Trophoblast cell (in vitro differentiated cells and primary cell): ENCODE measurements at regions not wholly inside any gene's neighbourhood (a gene's known extent, or its start where the extent isn't known, plus 50 kb on each side); places are given as distances from the start of the nearest gene placed in this dataset.

ENCODE experiments used
- DNase-seq, 2 donors: peaks; one replicate each; pipeline ENCODE4 v3.0.0-alpha.2; 2016
- H2AFZ ChIP-seq: 2 replicates; pipeline ENCODE4 v1.6.1; 2013; ENCODE audit warnings: low read length, moderate library complexity, mild to moderate bottlenecking; ENCODE audit not compliant: insufficient read depth, poor library complexity
- H2AK5ac ChIP-seq: 2 replicates; pipeline ENCODE4 v1.6.1; 2013; ENCODE audit warnings: mild to moderate bottlenecking, low read length
- H2BK120ac ChIP-seq: 2 replicates; pipeline ENCODE4 v1.6.1; 2013; ENCODE audit warnings: low read length, mild to moderate bottlenecking, moderate library complexity; ENCODE audit not compliant: insufficient read depth, poor library complexity
- H2BK12ac ChIP-seq: 2 replicates; pipeline ENCODE4 v1.6.1; 2013; ENCODE audit warnings: mild to moderate bottlenecking, low read length, moderate library complexity
- H2BK5ac ChIP-seq: 2 replicates; pipeline ENCODE4 v1.6.1; 2013; ENCODE audit warnings: low read length, low read depth, moderate library complexity, mild to moderate bottlenecking; ENCODE audit not compliant: poor library complexity
- H3K14ac ChIP-seq: 2 replicates; pipeline ENCODE4 v1.6.1; 2013; ENCODE audit warnings: mild to moderate bottlenecking, low read length
- H3K18ac ChIP-seq: 2 replicates; pipeline ENCODE4 v1.6.1; 2013; ENCODE audit warnings: mild to moderate bottlenecking, low read length
- H3K23ac ChIP-seq: 2 replicates; pipeline ENCODE4 v1.6.1; 2013; ENCODE audit warnings: low read length
- H3K27ac ChIP-seq: 2 replicates; pipeline ENCODE4 v1.5.1; 2013; ENCODE audit warnings: low read depth, mild to moderate bottlenecking, inconsistent platforms, low read length, moderate library complexity
- H3K27me3 ChIP-seq: 2 replicates; pipeline ENCODE4 v1.6.1; 2013; ENCODE audit warnings: inconsistent platforms, mild to moderate bottlenecking, low read length, moderate library complexity; ENCODE audit not compliant: insufficient read depth
- H3K36me3 ChIP-seq, 2 experiments: 1 replicate in 1 of 2; 2 replicates in 1 of 2; pipeline ENCODE4 v1.6.1; 2013; ENCODE audit warnings: low read length in 2 of 2, mild to moderate bottlenecking in 2 of 2, moderate library complexity in 1 of 2; ENCODE audit not compliant: insufficient read depth in 2 of 2, control insufficient read depth in 1 of 2
- H3K4ac ChIP-seq: 2 replicates; pipeline ENCODE4 v1.6.1; 2013; ENCODE audit warnings: low read depth, mild to moderate bottlenecking, low read length, moderate library complexity
- H3K4me1 ChIP-seq, 2 experiments: 1 replicate in 1 of 2; 2 replicates in 1 of 2; pipeline ENCODE4 v1.6.1; 2013; ENCODE audit warnings: low read length in 2 of 2, mild to moderate bottlenecking in 2 of 2, moderate library complexity in 1 of 2; ENCODE audit not compliant: insufficient read depth in 2 of 2, control insufficient read depth in 1 of 2
- H3K4me2 ChIP-seq: 2 replicates; pipeline ENCODE4 v1.6.1; 2013; ENCODE audit warnings: inconsistent platforms, mild to moderate bottlenecking, low read length, moderate library complexity
- H3K4me3 ChIP-seq: 2 replicates; pipeline ENCODE4 v1.5.1; 2013; ENCODE audit warnings: mild to moderate bottlenecking, low read depth, low read length, inconsistent platforms
- H3K79me1 ChIP-seq: one replicate; pipeline ENCODE4 v1.6.1; 2013; ENCODE audit warnings: low read length
- H3K79me2 ChIP-seq: 2 replicates; pipeline ENCODE4 v1.6.1; 2013; ENCODE audit warnings: low read length, mild to moderate bottlenecking; ENCODE audit not compliant: control insufficient read depth, insufficient read depth, poor library complexity
- H3K9ac ChIP-seq: 2 replicates; pipeline ENCODE4 v1.6.1; 2013; ENCODE audit warnings: mild to moderate bottlenecking, low read length
- H3K9me3 ChIP-seq: 2 replicates; pipeline ENCODE4 v1.6.1; 2013; ENCODE audit warnings: low read depth, mild to moderate bottlenecking, control low read depth, inconsistent platforms, low read length; ENCODE audit not compliant: insufficient read depth
- H4K12ac ChIP-seq: 2 replicates; pipeline ENCODE4 v1.6.1; 2013; ENCODE audit warnings: low read depth, mild to moderate bottlenecking, low read length, moderate library complexity
- H4K8ac ChIP-seq: 2 replicates; pipeline ENCODE4 v1.6.1; 2013; ENCODE audit warnings: low read depth, mild to moderate bottlenecking, low read length, moderate library complexity
- H4K91ac ChIP-seq: one replicate; pipeline ENCODE4 v1.6.1; 2013; ENCODE audit warnings: low read depth, mild to moderate bottlenecking, low read length, moderate library complexity
- WGBS: extraction: QIAGEN DNeasy Blood & Tissue Kit; methylation state at CpG from one replicate; pipeline ENCODE4 v1.1.7; 2013; ENCODE audit warnings: missing lambda C conversion rate; ENCODE audit not compliant: insufficient read length, insufficient coverage; ENCODE audit errors: extremely low coverage; 5-methylcytosine and 5-hydroxymethylcytosine counted together

DNA sequence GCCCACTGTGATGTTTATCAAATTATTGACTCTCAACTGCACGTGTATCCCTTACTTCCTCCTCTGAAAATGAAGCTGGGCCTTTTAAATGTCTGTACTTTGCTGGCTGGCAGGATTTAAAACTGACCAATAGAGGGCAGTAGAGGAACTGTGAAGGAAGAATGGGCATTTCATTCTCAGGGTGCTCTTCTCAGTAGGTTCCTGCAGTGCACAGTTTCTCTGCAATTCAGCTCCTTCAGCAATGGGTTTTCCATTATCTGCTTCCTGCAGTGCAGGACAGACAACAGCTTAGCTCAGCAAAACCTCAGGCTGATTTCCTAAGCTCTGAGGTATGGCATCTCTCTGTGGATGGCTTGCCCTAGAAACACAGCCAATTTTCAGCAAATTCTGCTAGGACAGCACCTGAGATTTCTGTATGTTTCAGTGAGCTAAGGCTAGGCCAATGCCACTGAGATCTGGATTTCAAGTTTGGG is 298.4 kb upstream of the PRDM9 start:
- H2BK12ac ChIP-seq = no peak overlapping the region
- no peaks in the 10 kb centered on the region for H3K36me3 ChIP-seq
- no peak overlapping the region for H3K23ac ChIP-seq
- H3K14ac ChIP-seq = no peak overlapping the region
- no peak overlapping the region for H2BK5ac ChIP-seq
- H3K9ac ChIP-seq = no peak overlapping the region
- no peak overlapping the region for H4K8ac ChIP-seq
- H3K79me1 ChIP-seq = no peaks in the 10 kb centered on the region
- WGBS = no CpG with 5 or more reads among the region's 1 CpG
- no peak overlapping the region for H2AK5ac ChIP-seq
- H3K4me3 ChIP-seq = no peak overlapping the region
- no peak overlapping the region for H2BK120ac ChIP-seq
- no peaks in the 10 kb centered on the region for H3K4me1 ChIP-seq
- H4K91ac ChIP-seq = no peak overlapping the region
- H3K27me3 ChIP-seq = no peaks in the 10 kb centered on the region
- H3K4me2 ChIP-seq = no peak overlapping the region
- H3K27ac ChIP-seq = no peak overlapping the region
- H3K4ac ChIP-seq = no peak overlapping the region
- no peaks in the 10 kb centered on the region for H3K9me3 ChIP-seq
- DNase-seq = peak in 1 of 2 donors; percentile 76
- no peaks in the 10 kb centered on the region for H3K79me2 ChIP-seq
- no peak overlapping the region for H3K18ac ChIP-seq
- no peak overlapping the region for H2AFZ ChIP-seq
- no peak overlapping the region for H4K12ac ChIP-seq

- no peak overlapping the region for H4K8ac ChIP-seq
- no peaks in the 10 kb centered on the region for H3K36me3 ChIP-seq
- no peak overlapping the region for H2BK12ac ChIP-seq
- H2BK120ac ChIP-seq = no peak overlapping the region
- H3K79me2 ChIP-seq = no peaks in the 10 kb centered on the region
- H3K79me1 ChIP-seq = no peaks in the 10 kb centered on the region
- no peak overlapping the region for H2AFZ ChIP-seq
- H3K27ac ChIP-seq = no peak overlapping the region
- H4K91ac ChIP-seq = no peak overlapping the region
- H3K4me3 ChIP-seq = no peak overlapping the region
- no peak overlapping the region for H3K4ac ChIP-seq
- DNase-seq = no peak
- no peak overlapping the region for H3K23ac ChIP-seq
- H3K4me1 ChIP-seq = no peaks in the 10 kb centered on the region
- no peak overlapping the region for H2BK5ac ChIP-seq
- no peak overlapping the region for H3K9ac ChIP-seq
- no peaks in the 10 kb centered on the region for H3K9me3 ChIP-seq
- H2AK5ac ChIP-seq = no peak overlapping the region
- H4K12ac ChIP-seq = no peak overlapping the region
- no peak overlapping the region for H3K18ac ChIP-seq
- H3K27me3 ChIP-seq = no peaks in the 10 kb centered on the region
- H3K4me2 ChIP-seq = no peak overlapping the region
- no peak overlapping the region for H3K14ac ChIP-seq
Measured at GRCh38 chr5:23204111-23204510, 303.3 kb upstream of the PRDM9 start.

DNA sequence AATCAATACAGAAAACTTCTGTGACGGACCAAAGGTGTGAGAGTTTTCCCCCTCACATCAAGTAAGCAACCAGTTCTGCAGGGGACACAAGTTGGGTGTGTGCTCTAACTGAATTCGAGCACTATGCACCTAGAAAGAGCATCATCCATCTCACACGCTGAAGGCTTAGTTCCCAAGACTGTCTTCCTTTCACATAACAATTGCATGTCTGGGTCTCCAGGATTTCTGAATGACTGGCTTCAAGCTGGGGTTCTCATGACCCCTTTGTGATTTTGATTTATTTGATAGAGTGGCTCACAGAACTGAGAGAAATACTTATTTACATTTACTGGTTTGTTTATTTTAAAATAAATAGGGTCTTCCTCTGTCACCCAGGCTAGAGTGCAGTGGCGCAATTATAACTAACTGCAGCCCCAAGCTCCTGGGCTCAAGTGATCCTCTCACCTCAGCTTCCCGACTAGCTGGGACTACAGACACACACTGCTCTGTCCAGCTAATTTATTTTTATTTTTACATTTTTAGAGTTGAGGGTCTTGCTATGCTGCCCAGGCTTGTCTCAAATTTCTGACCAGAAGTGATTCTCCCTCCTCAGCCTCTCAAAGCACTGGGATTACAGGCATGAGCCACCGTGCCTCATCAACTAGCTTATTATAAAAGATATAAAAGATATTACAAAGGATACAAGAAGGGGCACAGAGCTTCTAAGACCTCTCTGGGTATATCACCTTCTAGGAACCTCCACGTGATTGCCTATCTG is 316.7 kb upstream of the CDH12 start:
- whole genome bisulfite sequencing = no CpG with 5 or more reads among the region's 7 CpGs
- Histone ChIP-seq H3K9ac (no peak overlapping the region), H3K4me2 (no peak overlapping the region), H3K4me3 (no peak overlapping the region), H3K14ac (no peak overlapping the region), H3K4ac (no peak overlapping the region), H3K36me3 (no peaks in the 10 kb centered on the region), H3K79me2 (no peaks in the 10 kb centered on the region), H4K8ac (no peak overlapping the region), H4K12ac (no peak overlapping the region), H3K9me3 (no peaks in the 10 kb centered on the region), H4K91ac (no peak overlapping the region), H2BK5ac (no peak overlapping the region), H2BK12ac (no peak overlapping the region), H3K18ac (no peak overlapping the region), H3K79me1 (no peaks in the 10 kb centered on the region), H3K27ac (no peak overlapping the region), H2BK120ac (no peak overlapping the region), H2AK5ac (no peak overlapping the region), H3K27me3 (no peaks in the 10 kb centered on the region), H3K23ac (no peak overlapping the region), H2AFZ (no peak overlapping the region), H3K4me1 (no peaks in the 10 kb centered on the region)
- DNase-seq = no peak

- Histone ChIP-seq H3K14ac (no peak overlapping the region), H2AK5ac (no peak overlapping the region), H3K4me1 (no peaks in the 10 kb centered on the region), H3K27ac (no peak overlapping the region), H3K4ac (no peak overlapping the region), H4K91ac (no peak overlapping the region), H3K18ac (no peak overlapping the region), H3K79me1 (no peaks in the 10 kb centered on the region), H2AFZ (no peak overlapping the region), H3K23ac (no peak overlapping the region), H3K4me2 (no peak overlapping the region), H3K36me3 (no peaks in the 10 kb centered on the region), H2BK12ac (no peak overlapping the region), H3K9me3 (no peaks in the 10 kb centered on the region), H3K79me2 (no peaks in the 10 kb centered on the region), H2BK5ac (no peak overlapping the region), H2BK120ac (no peak overlapping the region), H4K12ac (no peak overlapping the region), H4K8ac (no peak overlapping the region), H3K4me3 (no peak overlapping the region), H3K27me3 (no peaks in the 10 kb centered on the region), H3K9ac (no peak overlapping the region)
- DNase-seq = no peak
Measured at GRCh38 chr5:23164971-23165370, 311.8 kb upstream of the CDH12 start.
